Activated CD4-positive, alpha-beta T cell treated with anti-CD3 and anti-CD28 coated beads, Interleukin-2, amount 10 ng/mL, durations not matched to agents 7 days and 5 days (primary cell): ENCODE measurements at regions not wholly inside any gene's neighbourhood (a gene's known extent, or its start where the extent isn't known, plus 50 kb on each side); places are given as distances from the start of the nearest gene placed in this dataset.

ENCODE experiments used
- CTCF ChIA-PET: fragments of 350-600 bp; sonication (Branson Sonifier 250); formaldehyde crosslinking; loops from one replicate; lab custom pipeline; 2021; ENCODE audit warnings: antibody characterized with exemption; lab: Charles Lee
- POLR2A ChIA-PET: fragments of 350-600 bp; sonication (Branson Sonifier 250); formaldehyde crosslinking; loops from one replicate; lab custom pipeline; 2021; ENCODE audit warnings: antibody characterized with exemption; lab: Charles Lee
- DNase-seq: peaks from one replicate; pipeline ENCODE4 v3.0.0-alpha.2; 2020
- H3K27ac Mint-ChIP-seq: one replicate; pipeline ENCODE4 v1.8.0; 2021; ENCODE audit warnings: mild to moderate bottlenecking, moderate library complexity, mixed read lengths
- H3K27me3 Mint-ChIP-seq: one replicate; pipeline ENCODE4 v1.8.0; 2021; ENCODE audit warnings: mixed read lengths
- H3K36me3 Mint-ChIP-seq: one replicate; pipeline ENCODE4 v1.8.0; 2021; ENCODE audit warnings: low read depth, mixed read lengths
- H3K4me1 Mint-ChIP-seq: one replicate; pipeline ENCODE4 v1.8.0; 2021; ENCODE audit warnings: mixed read lengths
- H3K4me3 Mint-ChIP-seq: one replicate; pipeline ENCODE4 v1.8.0; 2021; ENCODE audit warnings: mild to moderate bottlenecking, moderate library complexity, mixed read lengths
- H3K9me3 Mint-ChIP-seq: one replicate; pipeline ENCODE4 v1.8.0; 2021; ENCODE audit warnings: mixed read lengths

DNA sequence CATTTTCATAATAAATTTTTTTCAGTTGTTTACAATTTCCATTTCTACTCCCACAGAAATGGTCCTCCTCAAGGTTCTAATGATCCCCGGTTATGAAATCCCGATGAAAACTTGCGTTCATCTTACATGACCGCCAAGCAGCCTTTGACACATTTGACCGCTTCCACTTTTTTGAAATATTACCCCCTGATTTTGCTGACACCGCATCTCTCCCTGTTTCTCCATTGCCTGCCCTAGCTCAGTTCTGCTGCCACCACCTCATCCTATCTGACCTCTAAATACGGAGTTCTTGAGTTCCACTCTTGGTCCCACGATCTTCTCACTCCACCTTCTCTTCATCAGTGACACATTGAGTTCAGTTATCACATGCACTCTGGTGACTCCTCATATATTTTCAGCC is 74.1 kb downstream of the SLC35B3 start:
- no peak overlapping the region for H3K4me3 Mint-ChIP-seq

DNA sequence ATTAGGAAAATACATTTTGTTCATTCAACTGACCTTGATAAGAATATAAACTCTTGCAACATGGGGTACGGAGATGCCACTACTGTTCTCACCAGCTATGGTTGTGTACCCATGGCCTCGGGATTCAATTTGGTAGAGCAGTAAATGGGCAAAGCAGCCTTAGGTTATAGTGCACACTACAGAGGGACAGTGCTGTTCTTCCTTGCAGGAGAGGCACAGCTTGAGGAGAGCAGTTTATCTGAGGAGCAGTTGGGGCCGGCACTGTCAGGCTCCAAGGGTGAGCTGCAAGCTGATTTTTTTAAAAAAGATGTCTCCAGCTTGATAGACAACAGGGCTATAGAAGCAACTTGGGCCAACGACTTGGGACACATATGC is 82.4 kb downstream of the SLC35B3 start:
- no peaks in the 10 kb centered on the region for H3K36me3 Mint-ChIP-seq

More for the DNA sequence above, 74.1 kb downstream of the SLC35B3 start:
- DNase-seq, result no peak
- Mint-ChIP-seq H3K36me3 (no peaks in the 10 kb centered on the region), H3K9me3 (no peaks in the 10 kb centered on the region), H3K27ac (no peak overlapping the region), H3K4me1 (no peaks in the 10 kb centered on the region), H3K27me3 (no peaks in the 10 kb centered on the region)
- ChIA-PET CTCF (no interaction called here), POLR2A (no interaction called here)

DNA sequence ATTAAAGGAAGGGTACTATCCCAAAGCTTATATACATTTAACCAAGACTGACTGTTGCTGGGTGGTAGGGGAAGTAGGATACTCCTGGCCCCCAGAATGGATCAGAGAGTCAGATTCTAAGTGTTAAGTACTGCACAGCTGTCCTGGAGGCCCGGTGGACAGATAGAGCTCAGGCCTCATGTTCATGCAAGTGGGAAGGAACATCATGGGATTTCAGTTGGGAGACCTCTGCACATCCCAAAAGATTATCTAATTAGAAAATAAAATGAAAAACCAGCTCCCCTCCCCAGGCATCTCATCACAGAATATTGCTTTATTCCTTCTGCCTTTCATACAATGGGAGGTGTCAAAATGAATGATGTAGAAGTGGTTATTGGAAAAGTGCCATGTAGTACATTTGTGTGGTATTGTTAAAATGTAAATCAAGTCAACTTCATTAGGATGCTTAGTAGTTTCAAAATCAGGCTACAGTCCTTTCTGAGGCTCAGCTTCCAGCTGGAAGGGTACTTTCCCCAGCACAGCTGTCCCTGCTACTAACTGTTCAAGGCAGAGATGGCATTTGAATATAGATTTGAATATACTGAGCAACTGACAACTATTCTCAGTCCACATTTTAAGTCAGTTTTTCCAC is 82.9 kb downstream of the SLC35B3 start:
- H3K27me3 Mint-ChIP-seq, result no peaks in the 10 kb centered on the region
- no peak overlapping the region for H3K4me3 Mint-ChIP-seq
- H3K4me1 Mint-ChIP-seq, result no peaks in the 10 kb centered on the region
- ChIA-PET CTCF (interaction anchor here (0.6 kb wide), 1 partner anchor 280 kb away, joined by 3 read pairs; no protein-coding TSS in a partner anchor), POLR2A (no interaction called here)
- no peak for DNase-seq
- no peak overlapping the region for H3K27ac Mint-ChIP-seq
- H3K36me3 Mint-ChIP-seq, result no peaks in the 10 kb centered on the region
- H3K9me3 Mint-ChIP-seq, result no peaks in the 10 kb centered on the region

More for the DNA sequence above, 82.4 kb downstream of the SLC35B3 start:
- Mint-ChIP-seq H3K27me3 (no peaks in the 10 kb centered on the region), H3K4me3 (no peak overlapping the region), H3K9me3 (no peaks in the 10 kb centered on the region), H3K4me1 (no peaks in the 10 kb centered on the region), H3K27ac (no peak overlapping the region)
- POLR2A ChIA-PET, result no interaction called here
- no peak for DNase-seq
- CTCF ChIA-PET, result no interaction called here

DNA sequence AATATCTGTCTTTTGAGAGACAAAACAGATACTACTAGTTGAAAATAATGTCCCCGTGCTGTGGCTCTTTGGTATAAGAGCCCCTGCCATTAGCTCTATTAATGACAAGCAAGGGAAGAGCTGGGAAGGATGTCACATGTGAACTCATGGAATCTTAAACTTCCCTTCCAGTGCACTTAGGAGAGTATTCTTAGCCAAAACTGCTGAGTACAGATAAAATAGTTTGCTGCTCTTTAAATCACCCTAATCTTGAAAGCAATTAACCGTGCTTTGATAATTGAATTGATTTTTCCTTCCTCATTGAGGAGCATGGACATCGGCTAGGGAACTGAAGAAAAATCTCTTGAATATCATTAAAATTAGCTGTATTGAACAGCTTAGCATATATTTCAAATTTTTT is 91.7 kb downstream of the SLC35B3 start:
- Mint-ChIP-seq H3K27ac (no peak overlapping the region), H3K27me3 (peaks cover 12% of the 10 kb centered on the region), H3K4me1 (no peaks in the 10 kb centered on the region), H3K4me3 (no peak overlapping the region), H3K9me3 (no peaks in the 10 kb centered on the region), H3K36me3 (no peaks in the 10 kb centered on the region)
- DNase-seq, result no peak
- ChIA-PET POLR2A (no interaction called here), CTCF (no interaction called here)

DNA sequence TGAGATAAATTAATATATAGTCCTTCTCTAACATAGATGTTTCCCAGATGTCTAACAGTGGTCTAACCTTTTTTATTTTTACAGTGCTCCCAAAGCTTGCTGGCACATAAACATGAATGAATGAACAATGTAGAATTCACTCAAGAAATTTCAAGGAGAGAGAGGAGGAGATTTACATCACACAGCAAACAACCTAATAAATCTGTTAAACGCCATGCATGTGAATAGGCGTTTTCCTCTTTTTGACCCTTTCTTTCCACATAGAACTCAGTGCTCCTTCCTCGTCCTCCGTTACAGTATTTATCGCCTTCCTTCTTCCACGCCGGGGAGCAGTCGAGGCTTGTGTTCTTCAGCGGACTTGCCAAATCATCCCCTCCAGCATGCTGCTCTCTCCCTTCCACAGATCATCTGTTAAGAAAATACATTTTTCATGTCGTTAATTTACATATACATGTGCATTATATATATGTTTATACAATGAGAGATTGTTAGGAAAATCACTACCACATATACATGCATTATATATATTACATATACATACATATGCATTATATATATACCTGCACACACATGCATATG is 93.0 kb downstream of the SLC35B3 start:
- Mint-ChIP-seq H3K4me1 (no peaks in the 10 kb centered on the region), H3K9me3 (no peaks in the 10 kb centered on the region), H3K27me3 (peaks cover 12% of the 10 kb centered on the region), H3K27ac (no peak overlapping the region), H3K4me3 (no peak overlapping the region), H3K36me3 (no peaks in the 10 kb centered on the region)
- ChIA-PET POLR2A (no interaction called here), CTCF (no interaction called here)
- DNase-seq, result no peak

DNA sequence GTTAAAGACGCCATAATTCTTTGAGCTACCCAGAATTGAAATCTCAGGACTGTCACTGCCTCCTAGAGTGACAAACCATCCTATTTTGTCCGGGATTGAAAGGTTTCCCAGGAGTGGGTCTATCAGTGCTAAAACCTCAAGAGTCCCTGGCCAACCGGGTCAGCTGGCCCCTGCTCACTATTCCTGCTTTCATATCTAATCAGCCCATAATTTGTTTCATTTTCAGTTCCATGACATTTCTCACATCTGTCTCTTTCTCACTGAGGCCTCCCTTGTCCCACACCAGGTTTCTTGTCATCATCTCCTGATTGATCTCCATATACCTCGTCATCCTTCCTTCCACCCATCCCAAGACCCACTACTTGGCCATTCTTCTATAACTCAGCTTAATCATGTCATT is 98.2 kb downstream of the SLC35B3 start:
- Mint-ChIP-seq H3K9me3 (no peaks in the 10 kb centered on the region), H3K4me3 (no peak overlapping the region), H3K27ac (no peak overlapping the region), H3K27me3 (no peaks in the 10 kb centered on the region), H3K36me3 (no peaks in the 10 kb centered on the region), H3K4me1 (no peaks in the 10 kb centered on the region)
- ChIA-PET POLR2A (no interaction called here), CTCF (no interaction called here)
- no peak for DNase-seq

DNA sequence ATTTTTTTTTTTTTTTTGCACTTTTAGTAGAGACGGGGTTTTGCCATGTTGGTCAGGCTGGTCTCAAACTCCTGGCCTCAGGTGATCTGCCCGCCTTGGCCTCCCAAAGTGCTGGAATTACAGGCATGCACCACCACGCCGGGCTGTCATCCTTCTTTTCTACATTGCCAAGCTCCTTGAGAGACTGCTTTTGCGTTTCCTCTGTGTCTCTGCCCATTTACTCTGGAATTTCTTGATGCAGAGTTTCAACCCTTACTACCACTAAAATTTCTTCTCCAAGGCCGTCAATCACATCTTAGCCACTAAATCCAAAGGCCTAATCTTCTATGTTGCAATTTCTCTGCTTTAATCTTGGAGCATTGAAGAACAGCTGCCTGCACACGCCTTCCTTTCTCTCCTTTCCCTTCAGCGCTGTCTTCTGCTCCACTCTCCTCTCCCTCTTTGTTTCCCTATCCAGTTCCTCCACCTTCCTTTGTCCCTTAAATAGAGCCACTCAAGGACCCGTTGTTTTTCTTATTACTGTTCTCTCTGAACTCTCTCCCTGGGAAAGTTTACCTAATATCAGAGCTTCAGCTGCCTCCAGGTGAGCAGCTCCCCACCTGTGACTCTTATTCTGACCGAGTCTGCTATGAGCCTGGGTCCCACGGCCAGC is 98.8 kb downstream of the SLC35B3 start:
- no peak overlapping the region for H3K27ac Mint-ChIP-seq
- no peaks in the 10 kb centered on the region for H3K9me3 Mint-ChIP-seq
- H3K36me3 Mint-ChIP-seq, result no peaks in the 10 kb centered on the region
- ChIA-PET CTCF (no interaction called here), POLR2A (no interaction called here)
- H3K4me3 Mint-ChIP-seq, result no peak overlapping the region
- no peak for DNase-seq
- H3K4me1 Mint-ChIP-seq, result no peaks in the 10 kb centered on the region
- H3K27me3 Mint-ChIP-seq, result no peaks in the 10 kb centered on the region

DNA sequence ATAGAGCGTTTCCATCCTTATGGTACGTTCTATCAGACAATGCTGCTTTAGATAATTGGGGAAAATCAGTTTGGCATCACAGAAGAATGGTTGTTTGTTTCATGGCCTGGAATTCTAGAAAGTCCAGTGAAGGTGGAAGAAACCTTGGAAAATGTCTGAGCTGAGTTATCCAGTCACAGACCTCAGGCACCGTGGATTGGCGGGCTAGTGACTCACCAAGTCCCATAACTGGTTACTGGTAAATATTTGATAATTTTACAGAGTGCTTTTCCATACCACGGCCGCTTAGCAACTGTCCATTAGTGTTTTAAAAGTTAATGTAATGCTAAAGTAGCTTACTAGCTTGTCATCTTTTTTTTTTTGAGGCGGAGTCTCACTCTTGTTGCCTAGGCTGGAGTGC is 99.4 kb downstream of the SLC35B3 start:
- no peaks in the 10 kb centered on the region for H3K4me1 Mint-ChIP-seq
- no peaks in the 10 kb centered on the region for H3K36me3 Mint-ChIP-seq
- no peak for DNase-seq
- no peaks in the 10 kb centered on the region for H3K9me3 Mint-ChIP-seq
- no peak overlapping the region for H3K4me3 Mint-ChIP-seq
- CTCF ChIA-PET, result no interaction called here
- H3K27me3 Mint-ChIP-seq, result no peaks in the 10 kb centered on the region
- POLR2A ChIA-PET, result no interaction called here
- no peak overlapping the region for H3K27ac Mint-ChIP-seq

DNA sequence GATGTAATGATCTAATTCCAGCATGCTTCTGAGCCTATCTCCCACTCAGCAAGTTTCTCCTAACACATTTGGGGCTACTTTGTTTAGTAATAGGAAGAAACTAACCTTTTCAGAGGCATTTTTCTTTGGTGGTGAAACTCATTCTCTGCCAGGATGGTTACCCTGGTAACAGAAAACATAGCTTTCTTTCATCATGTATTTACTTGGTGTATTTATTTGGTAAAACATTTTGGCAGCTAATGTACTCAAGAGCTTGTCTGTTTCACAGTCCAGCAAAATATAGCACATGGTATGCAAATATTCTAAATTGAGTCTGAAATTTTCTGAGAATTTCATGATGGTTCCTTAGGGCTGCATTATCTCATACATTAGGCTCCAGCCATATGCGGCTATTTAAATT is 100.0 kb downstream of the SLC35B3 start:
- H3K4me3 Mint-ChIP-seq, result no peak overlapping the region
- H3K27ac Mint-ChIP-seq, result no peak overlapping the region
- H3K9me3 Mint-ChIP-seq, result no peaks in the 10 kb centered on the region
- POLR2A ChIA-PET, result no interaction called here
- CTCF ChIA-PET, result no interaction called here
- no peaks in the 10 kb centered on the region for H3K36me3 Mint-ChIP-seq
- H3K4me1 Mint-ChIP-seq, result no peaks in the 10 kb centered on the region
- no peaks in the 10 kb centered on the region for H3K27me3 Mint-ChIP-seq
- no peak for DNase-seq

DNA sequence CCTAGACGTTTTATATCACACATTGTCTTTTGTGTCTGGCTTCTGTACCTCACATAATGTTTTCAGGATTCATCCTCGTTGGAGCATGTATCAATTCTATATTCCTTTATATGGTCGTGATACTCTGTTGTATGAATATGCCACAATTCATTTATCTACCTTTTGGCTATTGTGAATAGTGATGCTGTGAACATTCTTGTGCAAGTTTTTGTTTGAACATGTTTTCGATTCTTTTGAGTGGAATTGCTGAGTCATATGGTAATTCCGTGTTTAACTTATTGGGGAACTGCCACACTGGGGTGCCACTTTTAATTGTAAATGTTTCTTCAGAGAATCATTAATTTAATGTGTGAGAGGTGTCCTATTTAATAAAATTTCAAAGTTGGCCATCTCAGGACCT is 101.2 kb downstream of the SLC35B3 start:
- Mint-ChIP-seq H3K27ac (no peak overlapping the region), H3K4me3 (no peak overlapping the region), H3K4me1 (no peaks in the 10 kb centered on the region), H3K27me3 (no peaks in the 10 kb centered on the region), H3K36me3 (no peaks in the 10 kb centered on the region), H3K9me3 (no peaks in the 10 kb centered on the region)
- POLR2A ChIA-PET, result no interaction called here
- DNase-seq, result no peak
- CTCF ChIA-PET, result no interaction called here

DNA sequence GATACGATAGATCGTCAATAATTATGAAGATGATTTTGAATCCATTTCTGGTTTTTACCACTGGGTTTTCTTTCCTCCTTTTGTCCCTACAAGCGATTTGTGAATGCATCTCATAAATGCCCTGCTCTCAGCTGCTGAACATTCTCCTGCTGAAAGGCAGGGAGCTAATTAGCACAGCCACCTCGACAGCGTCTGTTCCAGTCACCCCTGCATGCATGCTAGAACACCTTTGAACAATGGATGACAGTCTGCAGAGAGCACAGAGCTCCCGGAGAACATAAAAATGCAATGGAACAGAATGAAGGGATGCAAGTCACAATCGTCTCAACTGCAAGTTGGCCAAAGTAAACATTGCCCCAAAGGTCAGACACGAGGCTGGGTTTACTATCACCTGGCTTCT is 105.8 kb downstream of the SLC35B3 start:
- Mint-ChIP-seq H3K27me3 (no peaks in the 10 kb centered on the region), H3K4me3 (no peak overlapping the region), H3K27ac (no peak overlapping the region), H3K9me3 (no peaks in the 10 kb centered on the region), H3K36me3 (no peaks in the 10 kb centered on the region), H3K4me1 (no peaks in the 10 kb centered on the region)
- ChIA-PET CTCF (no interaction called here), POLR2A (no interaction called here)
- DNase-seq, result no peak

DNA sequence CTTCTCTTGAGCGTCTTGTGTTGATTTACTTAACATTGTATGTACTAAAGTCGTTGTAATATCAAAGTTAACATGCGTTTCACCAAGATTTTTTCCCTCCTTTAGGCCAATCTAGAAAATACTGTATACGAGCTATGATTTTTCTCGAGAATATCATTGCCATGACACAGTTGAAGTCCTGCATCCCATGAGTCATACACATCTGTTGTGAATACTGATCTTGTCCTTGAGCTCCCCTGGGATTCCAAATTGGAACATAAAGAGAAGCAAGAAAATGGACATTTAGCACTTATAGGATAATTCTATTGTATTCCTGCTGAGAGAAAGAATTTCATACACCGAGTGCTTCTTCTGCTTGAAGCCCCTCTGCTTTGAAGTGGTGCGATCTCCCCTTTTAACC is 109.6 kb downstream of the SLC35B3 start:
- H3K27ac Mint-ChIP-seq, result no peak overlapping the region
- CTCF ChIA-PET, result no interaction called here
- no peaks in the 10 kb centered on the region for H3K36me3 Mint-ChIP-seq
- POLR2A ChIA-PET, result no interaction called here
- no peaks in the 10 kb centered on the region for H3K4me1 Mint-ChIP-seq
- no peak for DNase-seq
- no peaks in the 10 kb centered on the region for H3K27me3 Mint-ChIP-seq
- H3K9me3 Mint-ChIP-seq, result no peaks in the 10 kb centered on the region
- no peak overlapping the region for H3K4me3 Mint-ChIP-seq

DNA sequence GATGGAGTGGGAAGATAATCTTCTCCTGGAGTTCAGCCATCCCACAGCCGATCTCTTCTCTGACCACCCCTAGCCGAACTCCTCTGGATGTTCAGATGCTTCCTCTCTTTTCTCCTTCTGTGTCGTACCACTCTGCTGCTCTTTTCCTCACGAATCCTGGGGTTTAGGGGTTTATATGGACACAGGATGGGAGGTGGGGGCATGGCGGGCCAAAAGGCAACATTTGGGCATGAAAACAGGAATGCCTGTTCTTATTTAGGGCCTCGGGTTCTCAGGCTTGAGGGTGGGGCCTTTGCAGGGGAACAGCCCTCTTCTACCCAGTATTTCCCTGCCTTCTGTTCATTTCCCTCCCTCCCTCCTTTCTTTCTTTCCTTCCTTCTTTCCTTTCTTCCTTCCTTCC is 112.7 kb downstream of the SLC35B3 start:
- POLR2A ChIA-PET, result no interaction called here
- peaks cover 2% of the 10 kb centered on the region for H3K27me3 Mint-ChIP-seq
- H3K9me3 Mint-ChIP-seq, result no peaks in the 10 kb centered on the region
- CTCF ChIA-PET, result interaction anchor here (0.6 kb wide), 1 partner anchor 44 kb away, joined by 4 read pairs; no protein-coding TSS in a partner anchor
- no peak for DNase-seq
- H3K36me3 Mint-ChIP-seq, result no peaks in the 10 kb centered on the region
- no peaks in the 10 kb centered on the region for H3K4me1 Mint-ChIP-seq
- no peak overlapping the region for H3K4me3 Mint-ChIP-seq
- H3K27ac Mint-ChIP-seq, result no peak overlapping the region
